Pancreas (tissue), 10 donors: ENCODE measurements at regions not wholly inside any gene's neighbourhood (a gene's known extent, or its start where the extent isn't known, plus 50 kb on each side); places are given as distances from the start of the nearest gene placed in this dataset.

Experiments
- ATAC-seq, 4 donors: fragments of 200-7000 bp; cut with Tn5 transposase; one replicate each; pipeline versions ENCODE4 v1.8.0 to v1.9.1; 2020; ENCODE audit warnings: mild to moderate bottlenecking in 4 of 4, moderate library complexity in 4 of 4
- DNase-seq, 6 donors: peaks; one replicate each; pipeline ENCODE4 v3.0.0-alpha.2; 2020
- FAIRE-seq: peaks from 2 replicates; lab custom pipeline; 2012; peaks lifted over from hg19 to GRCh38; lab: Jason Lieb, UNC
- H3K27ac ChIP-seq, 4 donors: fragments of 200-600 bp; sonication (generic); 1 replicate in 3 of 4; 2 replicates in 1 of 4; pipeline versions ENCODE4 v1.5.0 to v1.8.0; 2020
- H3K27me3 ChIP-seq, 4 donors: fragments of 200-600 bp; one replicate each; pipeline ENCODE4 v1.8.0; 2021
- H3K36me3 ChIP-seq, 3 donors: fragments of 200-600 bp; sonication (generic) in 1 of 3; one replicate each; pipeline versions ENCODE4 v1.5.0 to v1.8.0; 2020 to 2021
- H3K4me1 ChIP-seq, 3 donors: fragments of 200-600 bp; one replicate each; pipeline ENCODE4 v1.8.0; 2021
- H3K4me3 ChIP-seq, 4 donors: fragments of 200-600 bp; sonication (generic) in 2 of 4; one replicate each; pipeline versions ENCODE4 v1.5.0 to v1.8.0; 2020 to 2021
- H3K9me3 ChIP-seq, 4 donors: fragments of 200-600 bp; one replicate each; pipeline ENCODE4 v1.8.0; 2021
- WGBS, 2 donors: extraction: QIAGEN DNeasy Blood & Tissue Kit; methylation state at CpG; one replicate each; pipeline ENCODE4 v1.1.7; 2013; 5-methylcytosine and 5-hydroxymethylcytosine counted together
- intact Hi-C, 3 donors: fragments of 100-400 bp; cut with DNase I; formaldehyde crosslinking; loops; one replicate each; pipeline versions ENCODE4 v1.11.1 to v1.14.2; 2022
- TF ChIP-seq, protein P1 (sequence below), 4 donors: fragments of 200-600 bp; sonication (generic) in 3 of 4; IDR thresholded peaks; one replicate each; pipeline versions ENCODE4 v1.5.0 to v1.8.0; 2021; ENCODE audit warnings: antibody characterized with exemption in 4 of 4
- donor health status: healthy with polysubstance abuse.
- donor health status: DM: no; HTN: no; CAD: no; lungs with moderate emphysema.
- donor health status: DM: no; HTN: no; CAD: no.
- donor health status: control.
- donor health status: control.
- donor health status: Bipolar disorder and iron deficiency.
- donor health status: DM: yes; HTN: yes; CAD: no.
- donor health status: DM: no; HTN: no; CAD: no.
- donor health status: DM: no; HTN: no; CAD: no.
- donor health status: DM: yes; HTN: yes; CAD: no.

DNA sequence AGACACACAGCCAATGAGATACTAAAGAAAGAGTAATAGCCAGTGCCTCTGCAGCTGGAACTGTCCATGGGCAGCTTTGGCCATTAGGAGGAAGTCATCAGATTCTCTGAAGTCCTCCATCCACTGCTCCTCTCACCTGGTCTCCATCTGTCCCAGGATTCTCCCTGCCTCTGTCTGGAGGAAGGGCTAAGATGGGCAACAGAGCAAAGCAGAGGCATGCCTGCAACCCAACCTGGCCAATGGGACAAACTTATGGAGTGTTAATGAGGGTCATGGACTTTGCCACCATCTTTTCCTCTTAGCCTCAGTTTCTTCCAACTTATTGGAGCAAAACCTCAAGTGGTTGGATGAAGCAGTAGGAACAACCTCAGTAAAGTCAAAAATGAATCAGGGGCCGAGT lies 91.5 kb upstream of the SIX3 start:
- Histone ChIP-seq H3K27ac (no peak overlapping the region), H3K9me3 (no peaks in the 10 kb centered on the region), H3K4me1 (no peaks in the 10 kb centered on the region), H3K4me3 (no peak overlapping the region), H3K36me3 (no peaks in the 10 kb centered on the region), H3K27me3 (no peaks in the 10 kb centered on the region)
- ATAC-seq (no peak), FAIRE-seq (no peak), DNase-seq (no peak)
- WGBS, 2 donors = 57 to 81% methylated on average over 1 of the region's 1 CpG
- TF ChIP-seq, protein P1, sequence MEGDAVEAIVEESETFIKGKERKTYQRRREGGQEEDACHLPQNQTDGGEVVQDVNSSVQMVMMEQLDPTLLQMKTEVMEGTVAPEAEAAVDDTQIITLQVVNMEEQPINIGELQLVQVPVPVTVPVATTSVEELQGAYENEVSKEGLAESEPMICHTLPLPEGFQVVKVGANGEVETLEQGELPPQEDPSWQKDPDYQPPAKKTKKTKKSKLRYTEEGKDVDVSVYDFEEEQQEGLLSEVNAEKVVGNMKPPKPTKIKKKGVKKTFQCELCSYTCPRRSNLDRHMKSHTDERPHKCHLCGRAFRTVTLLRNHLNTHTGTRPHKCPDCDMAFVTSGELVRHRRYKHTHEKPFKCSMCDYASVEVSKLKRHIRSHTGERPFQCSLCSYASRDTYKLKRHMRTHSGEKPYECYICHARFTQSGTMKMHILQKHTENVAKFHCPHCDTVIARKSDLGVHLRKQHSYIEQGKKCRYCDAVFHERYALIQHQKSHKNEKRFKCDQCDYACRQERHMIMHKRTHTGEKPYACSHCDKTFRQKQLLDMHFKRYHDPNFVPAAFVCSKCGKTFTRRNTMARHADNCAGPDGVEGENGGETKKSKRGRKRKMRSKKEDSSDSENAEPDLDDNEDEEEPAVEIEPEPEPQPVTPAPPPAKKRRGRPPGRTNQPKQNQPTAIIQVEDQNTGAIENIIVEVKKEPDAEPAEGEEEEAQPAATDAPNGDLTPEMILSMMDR (IDR thresholded peaks at IDR 0.05) = no peak
- intact Hi-C loops = no loop called here

DNA sequence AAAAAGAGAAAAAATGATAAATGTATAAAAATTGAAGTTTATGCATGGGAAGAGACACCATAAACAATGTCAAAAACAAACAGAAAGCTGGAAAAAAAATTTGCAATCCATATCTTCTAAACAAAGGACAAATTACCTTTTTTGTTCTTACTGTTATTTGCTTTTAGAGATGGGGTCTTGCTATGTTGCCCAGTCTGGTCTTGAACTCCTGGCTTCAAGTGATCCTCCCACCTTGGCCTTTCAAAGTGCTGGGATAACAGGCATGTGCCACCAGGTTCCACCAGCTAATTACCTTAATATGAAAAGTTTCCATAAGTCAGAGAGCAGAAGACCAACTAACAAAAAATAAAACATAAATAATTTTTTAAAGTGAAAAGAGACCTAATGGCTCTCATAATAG lies 90.0 kb upstream of the SIX3 start:
- Histone ChIP-seq H3K9me3 (no peaks in the 10 kb centered on the region), H3K27me3 (no peaks in the 10 kb centered on the region), H3K27ac (no peak overlapping the region), H3K4me1 (no peaks in the 10 kb centered on the region), H3K4me3 (no peak overlapping the region), H3K36me3 (no peaks in the 10 kb centered on the region)
- FAIRE-seq (no peak), ATAC-seq (no peak), DNase-seq (no peak)
- TF ChIP-seq, protein P1 (IDR thresholded peaks at IDR 0.05) = no peak
- intact Hi-C loops = no loop called here

DNA sequence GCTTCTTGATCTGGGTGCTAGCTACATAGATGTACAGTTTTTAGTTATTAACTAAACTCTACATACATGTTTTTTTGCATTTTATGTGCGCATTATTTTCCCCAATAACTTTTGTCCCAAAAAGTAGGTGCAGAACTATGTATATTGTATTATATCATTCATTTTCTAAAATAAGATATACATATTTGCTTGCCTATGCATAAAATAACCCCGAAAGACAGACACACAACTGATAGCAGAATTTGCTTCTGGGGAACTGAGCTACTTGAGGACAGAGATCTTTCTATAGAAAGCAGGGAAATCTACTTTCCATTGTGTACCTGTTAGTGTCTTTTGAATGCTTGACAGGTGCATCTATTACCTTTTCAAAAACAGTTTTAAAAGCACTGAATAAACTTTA lies 88.9 kb upstream of the SIX3 start:
- FAIRE-seq (no peak), DNase-seq (no peak), ATAC-seq (no peak)
- intact Hi-C loops = no loop called here
- Histone ChIP-seq H3K4me3 (no peak overlapping the region), H3K9me3 (no peaks in the 10 kb centered on the region), H3K4me1 (no peaks in the 10 kb centered on the region), H3K27ac (no peak overlapping the region), H3K36me3 (no peaks in the 10 kb centered on the region), H3K27me3 (no peaks in the 10 kb centered on the region)
- TF ChIP-seq, protein P1 (IDR thresholded peaks at IDR 0.05) = no peak
- WGBS, 2 donors = 71 to 79% methylated on average over 2 of the region's 2 CpGs

DNA sequence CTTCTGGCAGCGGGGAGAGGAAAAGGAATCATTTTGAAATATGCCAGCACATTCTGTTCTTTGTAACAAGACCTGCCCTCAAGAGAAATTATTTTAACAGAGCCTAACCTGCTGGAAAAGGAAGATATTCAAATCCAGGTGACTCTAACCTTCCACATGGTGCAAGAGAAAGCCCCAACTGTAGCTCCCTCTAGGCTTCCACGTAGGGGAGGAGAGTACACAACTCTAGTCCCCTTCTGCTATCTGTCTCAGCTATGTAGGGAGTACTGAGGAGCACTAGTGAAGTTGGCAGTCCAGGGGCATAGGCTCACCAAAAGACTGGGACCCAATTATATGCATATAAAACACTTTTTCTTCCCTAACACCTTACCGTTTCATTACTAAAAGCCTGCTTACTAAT lies 82.2 kb upstream of the SIX3 start:
- Histone ChIP-seq H3K9me3 (no peaks in the 10 kb centered on the region), H3K27me3 (no peaks in the 10 kb centered on the region), H3K27ac (no peak overlapping the region), H3K4me1 (no peaks in the 10 kb centered on the region), H3K4me3 (no peak overlapping the region), H3K36me3 (no peaks in the 10 kb centered on the region)
- intact Hi-C loops = no loop called here
- WGBS, 2 donors = 40 to 41% methylated on average over 3 of the region's 3 CpGs
- TF ChIP-seq, protein P1 (IDR thresholded peaks at IDR 0.05) = no peak
- ATAC-seq (no peak), DNase-seq (no peak), FAIRE-seq (no peak)

DNA sequence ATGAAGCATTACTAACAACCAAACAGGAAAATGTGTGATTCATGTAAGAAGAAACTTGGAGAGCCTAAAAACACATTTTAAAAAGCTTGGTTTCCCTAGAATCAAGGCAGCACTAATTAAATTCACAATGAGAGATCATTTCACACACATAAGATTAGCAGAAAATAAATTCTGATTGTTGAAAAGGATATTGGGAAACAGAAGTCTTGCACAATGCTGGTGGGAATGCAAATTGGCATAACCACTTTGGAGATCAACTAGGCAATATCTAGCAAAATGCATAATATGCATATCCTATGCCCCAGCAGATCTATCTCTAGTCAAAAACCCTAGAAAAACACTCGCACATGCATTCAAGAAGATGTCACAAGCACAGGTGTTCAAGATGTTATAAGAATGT lies 75.3 kb upstream of the SIX3 start:
- no peaks in the 10 kb centered on the region for H3K9me3 ChIP-seq
- no peaks in the 10 kb centered on the region for H3K36me3 ChIP-seq
- FAIRE-seq = no peak
- H3K27ac ChIP-seq = no peak overlapping the region
- intact Hi-C loops = no loop called here
- ATAC-seq = no peak
- TF ChIP-seq, protein P1 (IDR thresholded peaks at IDR 0.05) = no peak
- H3K4me3 ChIP-seq = no peak overlapping the region
- no peaks in the 10 kb centered on the region for H3K4me1 ChIP-seq
- 71 to 78% methylated on average over 1 of the region's 1 CpG for WGBS, 2 donors
- no peak for DNase-seq
- no peaks in the 10 kb centered on the region for H3K27me3 ChIP-seq
